ENCODE measurements at regions not wholly inside any gene's neighbourhood (a gene's known extent, or its start where the extent isn't known, plus 50 kb on each side); places are given as distances from the start of the nearest gene placed in this dataset.
A peak's percentile ranks its signal among the peaks of the same experiment; 100 is the strongest.

- TF ChIP-seq ZNF562 (CRISPR knock-in tag; IDR thresholded peaks at IDR 0.05; ENCODE audit: borderline replicate concordance) (no peak), SMC3 (IDR thresholded peaks at IDR 0.05; ENCODE audit: low read length) (peak; percentile 31; the same call in 1 of the 2 replicates), ISL2 (CRISPR knock-in tag; IDR thresholded peaks at IDR 0.05) (no peak), ETV5 (CRISPR knock-in tag; IDR thresholded peaks at IDR 0.05; ENCODE audit: borderline replicate concordance) (no peak), ZNF670 (CRISPR knock-in tag; IDR thresholded peaks at IDR 0.05; ENCODE audit: borderline replicate concordance) (no peak)
Observed at GRCh38 chr5:124527220-124527991, 219.0 kb downstream of the ZNF608 start.
